ENCODE measurements at regions not wholly inside any gene's neighbourhood (a gene's known extent, or its start where the extent isn't known, plus 50 kb on each side); places are given as distances from the start of the nearest gene placed in this dataset.
"Not testable (repeated sequence)": the region's sequence is repeated elsewhere in the genome, so short reads cannot be mapped to it uniquely, and the experiment has no call there.

- TF ChIP-seq CTCF, POLR2A, EP300 (IDR thresholded peaks at IDR 0.05): not testable (repeated sequence)
Measured at GRCh38 chr9:40321204-40321603, 807.3 kb downstream of the FOXD4L6 start.
